GM10266 (cell line): ENCODE measurements at regions not wholly inside any gene's neighbourhood (a gene's known extent, or its start where the extent isn't known, plus 50 kb on each side); places are given as distances from the start of the nearest gene placed in this dataset.

Experiments used
- DNase-seq: peaks from one replicate; pipeline ENCODE4 v3.0.0; 2012; ENCODE audit errors: extremely low spot score
- TF ChIP-seq, protein P1 (sequence below): IDR thresholded peaks from 2 replicates; pipeline ENCODE4 v1.5.1; 2012; ENCODE audit warnings: mild to moderate bottlenecking, low read depth; ENCODE audit not compliant: control insufficient read depth, insufficient read depth; ENCODE audit errors: missing control alignments

DNA sequence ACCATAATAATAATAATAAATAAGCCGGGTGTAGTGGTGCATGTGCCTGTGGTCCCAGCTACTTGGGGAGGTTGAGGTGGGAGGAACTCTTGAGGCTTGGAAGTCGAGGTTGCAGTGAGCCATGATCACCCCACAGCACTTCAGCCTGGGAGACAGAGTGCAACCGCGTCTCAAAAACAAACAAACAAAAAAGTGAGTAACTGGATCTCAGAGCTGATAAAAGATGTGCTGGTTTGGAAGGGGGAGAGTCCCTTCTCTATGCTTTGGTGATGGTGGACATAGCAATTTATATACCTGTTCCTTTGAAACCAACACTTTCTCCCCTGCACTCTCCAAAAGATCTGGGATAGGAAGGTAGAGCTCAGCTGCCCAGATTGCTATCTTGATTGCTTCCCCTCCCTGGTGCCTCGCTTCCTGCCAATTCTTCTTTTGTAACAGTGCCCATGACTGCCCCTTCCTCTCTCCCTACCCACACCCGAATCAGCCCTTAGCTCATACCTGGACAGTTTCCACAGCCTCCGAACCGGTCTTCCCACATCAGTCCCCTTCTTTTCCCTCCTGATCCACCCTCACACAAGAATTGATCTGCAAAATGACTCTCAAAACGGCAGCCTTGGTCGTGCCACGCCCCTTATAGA is 55.1 kb upstream of the UBE2E1 start:
- TF ChIP-seq, protein P1, sequence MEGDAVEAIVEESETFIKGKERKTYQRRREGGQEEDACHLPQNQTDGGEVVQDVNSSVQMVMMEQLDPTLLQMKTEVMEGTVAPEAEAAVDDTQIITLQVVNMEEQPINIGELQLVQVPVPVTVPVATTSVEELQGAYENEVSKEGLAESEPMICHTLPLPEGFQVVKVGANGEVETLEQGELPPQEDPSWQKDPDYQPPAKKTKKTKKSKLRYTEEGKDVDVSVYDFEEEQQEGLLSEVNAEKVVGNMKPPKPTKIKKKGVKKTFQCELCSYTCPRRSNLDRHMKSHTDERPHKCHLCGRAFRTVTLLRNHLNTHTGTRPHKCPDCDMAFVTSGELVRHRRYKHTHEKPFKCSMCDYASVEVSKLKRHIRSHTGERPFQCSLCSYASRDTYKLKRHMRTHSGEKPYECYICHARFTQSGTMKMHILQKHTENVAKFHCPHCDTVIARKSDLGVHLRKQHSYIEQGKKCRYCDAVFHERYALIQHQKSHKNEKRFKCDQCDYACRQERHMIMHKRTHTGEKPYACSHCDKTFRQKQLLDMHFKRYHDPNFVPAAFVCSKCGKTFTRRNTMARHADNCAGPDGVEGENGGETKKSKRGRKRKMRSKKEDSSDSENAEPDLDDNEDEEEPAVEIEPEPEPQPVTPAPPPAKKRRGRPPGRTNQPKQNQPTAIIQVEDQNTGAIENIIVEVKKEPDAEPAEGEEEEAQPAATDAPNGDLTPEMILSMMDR: no peak
- DNase-seq: no peak

DNA sequence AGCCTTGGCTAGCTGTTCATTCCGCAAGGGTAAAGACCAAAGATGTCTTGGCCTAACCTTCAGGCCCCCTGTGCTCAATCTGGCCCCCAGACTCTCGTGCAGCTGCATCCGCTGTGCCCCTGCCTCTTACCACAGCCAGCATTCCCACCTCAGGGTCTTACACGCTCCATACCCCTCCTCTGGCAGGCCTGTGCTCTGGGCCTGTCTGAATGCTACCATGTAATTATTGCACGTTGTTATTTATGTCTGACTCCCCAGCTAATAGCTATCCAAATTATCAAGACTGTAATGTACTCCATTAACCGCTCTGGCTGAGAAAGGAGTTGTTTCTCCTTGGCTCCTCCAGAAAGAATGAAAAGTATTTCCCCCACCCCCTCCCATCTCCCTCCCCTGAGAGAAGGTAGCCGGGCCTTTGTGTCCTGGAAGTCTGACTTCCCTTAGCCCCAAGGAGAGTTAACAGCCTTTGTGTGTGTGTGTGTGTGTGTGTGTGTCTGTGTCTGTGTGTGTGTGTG is 54.5 kb upstream of the UBE2E1 start:
- TF ChIP-seq, protein P1: no peak
- DNase-seq: no peak

DNA sequence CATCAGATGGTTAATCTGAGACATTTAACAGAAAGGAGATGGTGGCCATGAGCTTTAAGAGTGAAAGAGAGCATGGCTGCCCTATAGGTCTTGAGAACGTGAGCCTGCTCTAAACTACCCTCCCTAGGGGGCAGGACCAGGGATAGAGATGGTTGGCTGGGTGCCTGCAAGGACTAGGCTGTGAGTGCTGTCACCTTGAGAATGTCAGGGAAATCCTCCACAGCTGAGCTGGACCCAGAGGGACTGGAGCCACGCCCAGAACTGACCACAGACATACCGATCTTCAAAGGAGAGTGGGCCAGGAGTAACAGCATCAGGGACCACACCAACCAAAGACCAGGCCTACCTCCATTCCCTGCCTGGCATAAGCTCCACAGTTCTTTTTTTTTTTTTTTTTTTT is 53.6 kb upstream of the UBE2E1 start:
- no peak for DNase-seq
- TF ChIP-seq, protein P1: no peak

DNA sequence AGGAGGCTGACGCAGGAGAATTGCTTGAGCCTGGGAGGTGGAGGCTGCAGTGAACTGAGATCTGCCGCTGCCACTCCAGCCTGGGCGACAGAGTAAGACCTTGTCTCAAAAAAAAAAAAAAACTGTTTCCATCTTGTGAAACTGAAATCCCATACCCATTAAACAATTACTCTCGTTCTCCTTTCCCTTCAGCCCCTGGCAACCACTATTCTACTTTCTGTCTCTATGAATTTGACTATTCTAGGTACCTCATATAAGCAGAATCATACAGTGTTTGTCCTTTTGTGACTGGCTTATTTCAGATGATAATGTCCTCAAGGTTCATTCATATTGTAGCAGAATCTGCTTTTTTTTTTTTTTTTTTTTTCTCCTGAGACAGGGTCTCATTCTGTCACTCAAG is 51.5 kb upstream of the UBE2E1 start:
- TF ChIP-seq, protein P1: no peak
- DNase-seq: no peak
